22Rv1 (cell line): ENCODE measurements at regions not wholly inside any gene's neighbourhood (a gene's known extent, or its start where the extent isn't known, plus 50 kb on each side); places are given as distances from the start of the nearest gene placed in this dataset.

Experiments used
- CTCF ChIP-seq: fragments of 450-650 bp; IDR thresholded peaks from 2 replicates; pipeline ENCODE4 v1.5.1; 2017; ENCODE audit warnings: mild to moderate bottlenecking
- ZFX ChIP-seq: fragments of 450-650 bp; IDR thresholded peaks from 2 replicates; pipeline ENCODE4 v1.6.1; 2017; ENCODE audit warnings: antibody characterized with exemption, borderline replicate concordance

DNA sequence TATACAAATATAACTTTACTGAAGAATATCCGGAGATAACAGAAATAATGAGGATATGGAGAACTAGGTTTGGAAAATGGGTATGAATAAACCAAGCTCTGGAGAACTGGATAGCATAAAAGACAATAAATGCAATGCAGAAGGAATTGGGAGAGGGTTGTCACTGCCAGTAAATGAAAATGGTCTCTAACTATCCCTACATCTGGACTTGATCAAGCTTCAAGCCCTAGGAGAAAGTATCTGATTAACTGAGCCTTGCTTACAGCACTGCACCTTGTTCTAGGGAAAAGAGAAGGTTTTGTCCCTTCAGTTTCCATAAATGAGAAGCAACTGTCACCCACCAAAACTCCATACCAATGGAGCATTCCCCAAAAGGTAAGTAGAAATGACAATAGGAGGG, 514.6 kb upstream of the ZEB2 start:
- no peak for TF ChIP-seq CTCF
- TF ChIP-seq ZFX = no peak
